ENCODE measurements at regions not wholly inside any gene's neighbourhood (a gene's known extent, or its start where the extent isn't known, plus 50 kb on each side); places are given as distances from the start of the nearest gene placed in this dataset.

GRCh38 chr3:184632551-184633236 is 71.1 kb downstream of the EPHB3 start:
- H3K4me1 Mint-ChIP-seq = peaks cover 13% of the 10 kb centered on the region
- H3K27ac Mint-ChIP-seq = peak overlapping the region in 1 of 7 donors; percentile 12
- H3K4me1 ChIP-seq (ENCODE audit: control insufficient read depth in 1 of 2, insufficient read depth in 2 of 2, low read length in 2 of 2) = peaks cover 31 to 32% of the 10 kb centered on the region in 2 donors
- H3K9ac ChIP-seq (ENCODE audit: insufficient read depth, low read length, poor library complexity, severe bottlenecking) = no peak overlapping the region
- H3K4me2 ChIP-seq (replicated peaks; ENCODE audit: extremely low read depth, low read length, poor library complexity, severe bottlenecking) = no peak overlapping the region
- TF ChIP-seq, protein P1, sequence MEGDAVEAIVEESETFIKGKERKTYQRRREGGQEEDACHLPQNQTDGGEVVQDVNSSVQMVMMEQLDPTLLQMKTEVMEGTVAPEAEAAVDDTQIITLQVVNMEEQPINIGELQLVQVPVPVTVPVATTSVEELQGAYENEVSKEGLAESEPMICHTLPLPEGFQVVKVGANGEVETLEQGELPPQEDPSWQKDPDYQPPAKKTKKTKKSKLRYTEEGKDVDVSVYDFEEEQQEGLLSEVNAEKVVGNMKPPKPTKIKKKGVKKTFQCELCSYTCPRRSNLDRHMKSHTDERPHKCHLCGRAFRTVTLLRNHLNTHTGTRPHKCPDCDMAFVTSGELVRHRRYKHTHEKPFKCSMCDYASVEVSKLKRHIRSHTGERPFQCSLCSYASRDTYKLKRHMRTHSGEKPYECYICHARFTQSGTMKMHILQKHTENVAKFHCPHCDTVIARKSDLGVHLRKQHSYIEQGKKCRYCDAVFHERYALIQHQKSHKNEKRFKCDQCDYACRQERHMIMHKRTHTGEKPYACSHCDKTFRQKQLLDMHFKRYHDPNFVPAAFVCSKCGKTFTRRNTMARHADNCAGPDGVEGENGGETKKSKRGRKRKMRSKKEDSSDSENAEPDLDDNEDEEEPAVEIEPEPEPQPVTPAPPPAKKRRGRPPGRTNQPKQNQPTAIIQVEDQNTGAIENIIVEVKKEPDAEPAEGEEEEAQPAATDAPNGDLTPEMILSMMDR (IDR thresholded peaks at IDR 0.05) = no peak
- H3K79me2 ChIP-seq (ENCODE audit: insufficient read depth, low read length) = no peaks in the 10 kb centered on the region
- H3K9me3 Mint-ChIP-seq = no peaks in the 10 kb centered on the region
- no peak for DNase-seq
- H3K27me3 ChIP-seq (ENCODE audit: control insufficient read depth in 2 of 2, insufficient read depth in 2 of 2, low read length in 2 of 2) = no peaks in the 10 kb centered on the region
- no peak overlapping the region for H2AFZ ChIP-seq (ENCODE audit: insufficient read depth, low read depth, low read length, poor library complexity, severe bottlenecking)
- intact Hi-C loops (cut with micrococcal nuclease) = no loop called here
- H3K36me3 Mint-ChIP-seq = peaks cover 0 to 3% of the 10 kb centered on the region in 2 donors
- no peaks in the 10 kb centered on the region for H3K9me3 ChIP-seq (replicated peaks in 1 of 2; ENCODE audit: control insufficient read depth in 1 of 2, insufficient read depth in 1 of 2, low read length in 2 of 2)
- H3K27ac ChIP-seq (ENCODE audit: low read depth in 1 of 2, low read length in 2 of 2) = no peak overlapping the region
- H3K27me3 Mint-ChIP-seq (ENCODE audit: low read depth in 3 of 3) = peaks cover 0 to 2% (median 2%) of the 10 kb centered on the region in 3 donors
- no peak overlapping the region for H3K4me3 Mint-ChIP-seq
- no peak overlapping the region for H3K4me3 ChIP-seq (replicated peaks in 1 of 3; ENCODE audit: low read depth in 2 of 3, low read length in 3 of 3)
- no peaks in the 10 kb centered on the region for H4K20me1 ChIP-seq (ENCODE audit: insufficient read depth, low read length)
- H3K36me3 ChIP-seq (replicated peaks in 1 of 2; ENCODE audit: control insufficient read depth in 1 of 2, insufficient read depth in 2 of 2, low read length in 2 of 2) = no peaks in the 10 kb centered on the region
- 94% methylated on average over 10 of the region's 11 CpGs for WGBS (ENCODE audit: insufficient coverage)

All from CD14-positive monocyte (primary cell).